Renal cortex interstitium (tissue), 11 donors: ENCODE measurements at regions not wholly inside any gene's neighbourhood (a gene's known extent, or its start where the extent isn't known, plus 50 kb on each side); places are given as distances from the start of the nearest gene placed in this dataset.
"Not testable (repeated sequence)": the region's sequence is repeated elsewhere in the genome, so short reads cannot be mapped to it uniquely, and the experiment has no call there.

Source experiments
- DNase-seq, 11 donors: peaks; one replicate each; pipeline ENCODE4 v3.0.0-alpha.2; 2013; ENCODE audit warnings: low read depth in 9 of 11, low spot score in 4 of 11; ENCODE audit errors: extremely low read depth in 1 of 11

DNA sequence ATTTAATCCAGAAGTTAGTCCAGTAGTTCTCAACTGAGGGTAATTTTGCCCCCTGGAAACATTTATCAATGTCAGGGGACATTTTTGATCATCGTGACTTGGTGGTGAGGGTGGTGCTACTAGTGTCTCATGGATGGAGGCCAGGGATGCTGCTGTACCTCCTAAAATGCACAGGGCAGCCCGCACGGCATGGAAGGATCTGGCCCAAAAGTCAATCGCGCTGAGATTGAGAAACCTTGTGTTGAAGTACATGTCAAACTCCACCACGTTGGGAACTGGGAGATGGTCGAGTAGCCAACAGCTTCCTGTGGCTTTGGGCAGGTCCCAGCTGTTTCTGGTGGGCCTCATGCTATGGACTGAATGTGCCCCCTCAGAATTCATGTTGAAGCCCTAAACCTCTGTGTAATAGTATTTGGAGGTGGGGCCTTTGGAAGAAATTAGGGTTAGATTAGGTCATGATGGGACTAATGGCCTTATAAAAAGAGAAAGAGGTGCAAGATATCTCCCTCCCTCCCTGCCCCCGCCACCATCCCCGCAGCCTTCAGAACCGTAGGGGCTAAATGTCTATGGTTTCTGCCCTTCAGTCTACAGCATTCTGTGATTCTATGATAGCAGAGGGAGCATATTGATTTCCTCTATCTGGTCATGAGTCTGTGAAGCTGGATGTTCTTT, 259.7 kb downstream of the MYCN start:
- DNase-seq: no peak

GRCh38 chr2:16199241-16199640, 258.9 kb downstream of the MYCN start:
- DNase-seq: not testable (repeated sequence)

DNA sequence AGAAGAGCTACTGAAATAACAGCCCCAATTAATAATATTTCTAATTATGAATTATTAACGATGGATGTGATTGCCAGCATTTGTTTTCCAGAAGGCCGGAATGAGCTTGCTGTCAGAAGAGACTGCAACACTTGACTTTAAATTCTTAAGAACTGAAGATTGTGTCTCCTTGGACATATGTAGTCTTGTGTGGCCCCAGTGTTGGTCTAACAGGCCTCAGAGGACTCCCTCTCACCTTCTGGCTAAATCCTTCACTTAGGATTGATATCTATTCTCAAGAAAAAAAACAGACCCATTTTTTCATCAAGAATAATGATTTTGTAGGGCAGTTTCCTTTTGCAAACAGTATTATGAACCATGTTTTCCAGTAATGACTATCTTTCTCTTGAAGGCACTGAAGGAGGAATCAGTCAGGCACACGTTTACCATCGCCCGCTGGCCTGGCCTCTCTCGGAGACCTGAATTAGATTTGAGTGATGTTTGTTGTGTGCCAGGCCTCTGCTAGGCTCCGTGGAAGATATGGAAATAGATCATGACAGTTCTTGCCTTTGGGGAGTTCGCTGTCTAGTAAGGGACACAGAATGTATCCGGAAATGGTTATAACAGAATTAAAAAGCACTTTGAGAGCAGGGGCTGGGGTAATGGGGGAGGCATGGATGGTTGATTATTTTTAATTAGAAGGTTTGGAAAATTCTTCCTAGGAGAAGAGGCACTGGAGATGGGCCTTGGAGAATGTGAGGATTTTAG, 258.0 kb downstream of the MYCN start:
- no peak for DNase-seq

DNA sequence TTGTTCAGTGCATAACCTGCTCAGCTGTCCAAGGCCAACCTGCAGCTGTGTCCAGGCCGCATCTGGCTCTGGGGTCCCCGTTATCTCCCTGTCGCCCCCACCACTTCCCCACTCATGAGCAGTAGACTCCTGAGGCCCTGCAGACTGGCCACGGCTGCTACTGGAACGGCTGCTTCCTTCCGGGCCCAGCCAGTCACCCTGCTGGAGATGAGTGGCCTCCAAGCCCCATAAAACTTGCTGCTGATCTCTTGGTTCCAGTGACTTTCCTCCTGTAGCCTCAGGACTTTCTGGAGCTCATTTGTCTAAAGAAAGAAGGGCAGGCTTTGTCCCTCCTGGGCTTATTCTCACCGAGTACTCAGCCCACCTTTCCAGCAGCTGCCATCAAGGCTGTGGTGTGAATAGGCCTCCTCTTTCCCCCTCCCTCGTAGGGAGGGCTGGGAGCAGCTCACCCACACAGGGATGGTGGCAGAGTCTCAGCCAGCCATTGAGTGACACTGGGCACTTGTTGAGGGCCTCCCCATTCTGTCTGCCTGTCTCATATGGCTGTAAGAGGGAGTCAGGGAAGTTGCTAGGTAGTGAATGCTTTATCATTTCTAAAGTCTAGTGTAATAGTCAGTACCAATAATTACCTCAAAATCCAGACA, 257.3 kb downstream of the MYCN start:
- DNase-seq: no peak

DNA sequence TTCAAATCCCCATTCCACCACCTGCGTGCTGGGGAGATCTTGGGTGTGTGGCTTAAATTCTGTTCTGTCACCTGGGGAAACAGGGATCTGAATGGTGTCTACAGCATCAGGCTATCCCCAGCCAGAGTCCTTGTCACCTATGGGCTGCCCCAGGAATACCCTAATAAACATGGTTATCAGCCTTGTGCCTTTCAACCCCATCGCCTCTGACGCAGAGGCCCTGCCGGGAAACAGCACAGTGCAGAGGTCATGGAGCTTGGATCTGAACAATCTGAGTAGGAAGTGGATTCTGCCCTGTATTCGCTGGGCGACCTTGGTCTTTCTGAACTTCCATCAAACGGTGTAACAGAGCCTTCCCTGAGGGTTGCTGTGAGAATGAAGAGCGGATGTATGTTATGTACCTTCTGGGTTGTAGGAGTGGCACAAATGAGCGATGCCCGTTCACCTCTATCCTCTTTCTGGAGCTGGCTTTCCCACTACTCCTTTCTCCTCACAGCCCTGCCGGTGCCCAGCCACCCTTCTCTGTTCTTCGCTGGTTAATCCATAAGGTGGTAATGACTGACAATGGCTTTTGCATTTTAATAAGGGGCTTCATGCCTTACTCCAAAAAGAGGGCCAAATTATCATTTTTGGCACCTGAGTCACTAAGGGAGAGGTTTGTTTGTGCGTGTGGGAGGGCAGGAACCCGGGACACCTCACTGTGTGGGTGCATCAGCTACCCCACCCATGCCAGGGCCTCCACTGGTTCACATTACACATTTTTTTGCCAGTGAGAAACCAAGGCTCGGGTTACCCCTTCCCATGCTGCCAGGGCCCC, 256.5 kb downstream of the MYCN start:
- DNase-seq: no peak

GRCh38 chr2:16195681-16196070, 255.3 kb downstream of the MYCN start:
- no peak for DNase-seq

DNA sequence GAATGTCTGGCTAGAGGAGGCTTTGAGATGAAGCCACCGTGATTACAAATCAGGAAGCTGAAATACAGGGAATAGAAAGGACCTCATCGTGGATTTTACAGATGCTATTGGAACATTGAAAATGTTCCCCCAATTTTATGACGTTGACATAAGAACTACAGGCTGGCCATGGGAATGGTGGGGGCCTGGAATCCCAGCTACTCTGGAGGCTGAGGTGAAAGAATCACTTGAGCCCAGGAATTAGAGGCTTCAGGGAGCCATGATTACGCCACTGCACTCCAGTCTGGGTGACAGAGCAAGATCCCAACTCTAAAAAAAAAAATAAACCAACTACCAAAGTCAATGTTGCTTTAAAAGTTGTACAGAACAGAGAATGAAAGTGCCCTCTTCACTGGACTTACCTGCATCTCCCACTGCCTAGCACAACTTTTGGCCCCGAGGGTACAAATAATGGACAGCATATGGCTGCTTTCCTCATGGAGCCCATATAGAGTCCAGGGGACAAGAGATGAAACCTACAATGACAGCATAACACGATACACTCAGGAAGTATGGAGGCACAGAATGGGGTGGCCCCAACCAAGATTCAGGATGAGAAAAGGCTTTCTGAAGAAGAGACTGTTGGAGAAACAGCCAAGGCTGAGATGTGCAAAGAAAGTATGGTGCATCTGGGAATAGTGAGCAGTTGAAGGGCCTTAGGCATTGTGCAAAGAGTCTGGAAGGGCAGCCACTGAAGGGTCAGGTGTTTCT, 254.8 kb downstream of the MYCN start:
- no peak for DNase-seq

DNA sequence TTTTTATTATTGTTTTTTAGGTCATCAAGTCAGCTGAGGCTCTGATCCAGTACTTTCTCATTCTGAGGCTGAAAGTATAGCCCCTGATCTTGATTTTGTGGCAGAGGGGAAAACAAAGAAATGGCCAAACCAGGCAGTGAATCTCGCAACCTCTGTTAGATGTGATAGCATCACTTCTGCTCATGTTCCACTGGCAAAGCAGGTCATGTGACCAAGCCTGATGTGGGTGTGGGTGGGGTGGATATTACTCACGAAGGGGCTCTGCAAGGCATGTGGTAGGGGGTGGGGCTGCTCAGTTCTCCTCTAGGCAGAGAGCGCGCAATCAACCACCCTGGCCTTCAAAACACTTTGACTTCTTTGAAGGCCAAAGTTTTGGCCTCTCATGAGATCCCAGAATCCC, 254.2 kb downstream of the MYCN start:
- DNase-seq: no peak

DNA sequence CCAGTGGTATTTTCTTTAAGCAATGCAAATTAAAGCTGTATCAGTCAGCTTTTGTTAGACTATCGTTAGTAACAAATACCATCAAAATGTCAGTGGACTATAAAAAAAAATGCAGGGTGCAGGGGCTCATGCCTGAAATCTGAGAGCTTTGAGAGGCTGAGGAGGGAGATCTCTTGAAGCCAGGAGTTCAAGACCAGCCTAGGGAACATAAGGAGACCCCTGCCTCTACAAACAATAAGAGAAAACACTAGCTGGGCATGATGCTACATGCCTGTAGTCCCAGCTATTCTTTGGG, 253.7 kb downstream of the MYCN start:
- no peak for DNase-seq

GRCh38 chr2:16192416-16193216, 252.3 kb downstream of the MYCN start:
- DNase-seq: no peak

- DNase-seq: no peak
Measured at GRCh38 chr2:16191431-16192200, 251.3 kb downstream of the MYCN start.

GRCh38 chr2:16190446-16191270, 250.3 kb downstream of the MYCN start:
- DNase-seq: no peak

GRCh38 chr2:16189836-16190160, 249.4 kb downstream of the MYCN start:
- no peak for DNase-seq

DNA sequence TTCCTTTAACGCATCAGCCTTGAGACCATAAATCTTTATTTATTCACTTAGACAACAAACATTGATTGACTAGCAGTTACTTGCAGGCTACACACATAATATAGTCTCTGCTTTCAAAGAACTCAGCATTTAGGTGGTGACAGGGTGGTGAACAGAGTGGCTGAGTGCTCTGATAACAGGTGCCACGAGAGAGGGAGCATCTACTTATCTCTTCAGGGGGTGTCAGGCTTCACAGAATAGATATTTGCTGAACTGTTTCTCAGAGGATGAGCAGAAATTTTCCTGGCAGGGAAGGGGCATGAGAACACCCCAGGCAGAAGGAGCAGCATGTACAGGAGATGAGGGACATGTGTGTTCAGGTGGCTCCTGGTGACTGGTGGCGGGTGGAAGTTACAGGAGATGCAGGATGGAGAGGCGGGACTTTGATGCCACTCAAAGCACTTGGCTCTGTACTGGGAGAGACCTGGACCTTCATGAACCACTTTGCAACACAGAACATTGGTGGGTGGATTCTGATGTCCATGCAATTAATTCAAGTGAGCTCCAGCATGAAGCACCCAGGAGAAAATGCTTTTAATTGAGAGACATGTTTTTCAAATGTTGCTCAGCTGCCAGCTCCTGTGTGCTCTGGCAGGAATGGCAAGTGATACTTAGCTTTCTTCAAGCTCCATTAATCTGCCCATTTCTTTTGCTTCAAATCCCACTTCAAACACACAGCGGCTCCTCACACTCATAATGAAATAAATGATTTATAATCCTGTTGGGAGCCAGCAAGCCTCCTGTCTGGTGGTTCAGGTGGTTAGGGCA, 248.9 kb downstream of the MYCN start:
- peak; percentile 25 to 80 (median 47) for DNase-seq

GRCh38 chr2:16188261-16188890, 248.0 kb downstream of the MYCN start:
- no peak for DNase-seq

DNA sequence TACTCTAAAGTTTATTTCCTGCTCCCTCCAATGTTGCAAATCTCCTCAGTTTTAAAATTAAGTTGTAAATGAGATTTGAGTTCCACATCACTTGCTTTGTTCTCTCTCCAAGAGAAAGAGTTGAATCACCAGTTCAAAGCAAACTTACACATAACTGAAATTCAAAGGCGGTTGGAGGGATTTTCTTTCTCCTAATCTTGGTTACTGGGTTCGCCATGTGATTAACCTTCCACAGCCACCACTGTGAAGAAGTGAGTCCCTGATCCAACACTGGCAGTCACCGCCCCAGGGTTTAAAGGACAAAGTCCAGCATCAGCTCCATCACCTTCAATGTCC, 247.1 kb downstream of the MYCN start:
- peak in 1 of 11 donors; percentile 20 for DNase-seq
